GM12878 (cell line): ENCODE measurements at regions not wholly inside any gene's neighbourhood (a gene's known extent, or its start where the extent isn't known, plus 50 kb on each side); places are given as distances from the start of the nearest gene placed in this dataset.

Experiments
- ATAC-seq: fragments of 200-7000 bp; cut with Tn5 transposase; 3 replicates; pipeline ENCODE4 v1.9.1; 2020; ENCODE audit warnings: mild to moderate bottlenecking, moderate library complexity
- BruUV-seq: library from RNA; stranded (reverse); fragments of 400-500 nt; replicated peaks from 2 replicates; lab custom pipeline; 2021; lab: Mats Ljungman, UMichigan
- CTCF ChIA-PET: fragments of 300-600 bp; sonication (Branson Sonifier 250); formaldehyde crosslinking; extraction: SDS; loops from one replicate; lab custom pipeline; 2021; ENCODE audit warnings: inconsistent platforms; lab: Yijun Ruan, JAX
- POLR2A ChIA-PET: fragments of 350-600 bp; formaldehyde crosslinking; extraction: SDS; loops from one replicate; lab custom pipeline; 2021; ENCODE audit warnings: inconsistent platforms; lab: Charles Lee
- RAD21 ChIA-PET: fragments of 300-600 bp; sonication (Branson Sonifier 250); formaldehyde crosslinking; loops from one replicate; lab custom pipeline; 2023; ENCODE audit warnings: antibody characterized with exemption; ENCODE audit not compliant: unreplicated experiment; lab: Charles Lee
- SMC1A ChIA-PET: fragments of 300-600 bp; sonication (Branson Sonifier 250); formaldehyde crosslinking; loops from one replicate; lab custom pipeline; 2023; ENCODE audit not compliant: unreplicated experiment, uncharacterized antibody; lab: Charles Lee
- DNase-seq: peaks from one replicate; pipeline ENCODE4 v3.0.0-alpha.2; 2011; ENCODE audit warnings: low read depth, low spot score
- FAIRE-seq: peaks from 3 replicates; lab custom pipeline; 2011; peaks lifted over from hg19 to GRCh38; lab: Jason Lieb, UNC
- H2AFZ ChIP-seq: 2 replicates; pipeline ENCODE4 v1.6.0; 2011; ENCODE audit warnings: low read depth, low read length, control low read depth; ENCODE audit not compliant: control insufficient read depth
- H3K27ac ChIP-seq: 2 replicates; pipeline ENCODE4 v1.5.1; 2011; ENCODE audit warnings: control low read depth; ENCODE audit not compliant: control insufficient read depth, insufficient read depth
- H3K27me3 ChIP-seq, 2 experiments: replicated peaks in 1 of 2; 2 replicates each; pipeline versions ENCODE4 v1.6.0 to v1.6.1; 2011; ENCODE audit warnings: low read length in 1 of 2; ENCODE audit not compliant: control insufficient read depth in 2 of 2, insufficient read depth in 2 of 2
- H3K36me3 ChIP-seq, 2 experiments: 2 replicates each; pipeline ENCODE4 v1.5.1; 2011; ENCODE audit warnings: low read length in 1 of 2; ENCODE audit not compliant: control insufficient read depth in 2 of 2, insufficient read depth in 2 of 2
- H3K4me1 ChIP-seq: 2 replicates; pipeline ENCODE4 v1.6.1; 2011; ENCODE audit warnings: mild to moderate bottlenecking, low read length, moderate library complexity, mixed read lengths; ENCODE audit not compliant: control insufficient read depth, insufficient read depth
- H3K4me2 ChIP-seq: 2 replicates; pipeline ENCODE4 v1.6.0; 2011; ENCODE audit warnings: control low read depth; ENCODE audit not compliant: control insufficient read depth, insufficient read depth
- H3K4me3 ChIP-seq: fragments of 200-600 bp; sonication (generic); 2 replicates; pipeline ENCODE4 v1.5.1; 2016
- H3K79me2 ChIP-seq: 2 replicates; pipeline ENCODE4 v1.6.0; 2011; ENCODE audit warnings: low read length; ENCODE audit not compliant: control insufficient read depth, insufficient read depth
- H3K9ac ChIP-seq: 2 replicates; pipeline ENCODE4 v1.8.0; 2011; ENCODE audit warnings: low read length, control low read depth, mixed read lengths; ENCODE audit not compliant: control insufficient read depth, insufficient read depth
- H3K9me3 ChIP-seq: replicated peaks from 3 replicates; pipeline ENCODE4 v1.5.1; 2011; ENCODE audit warnings: mild to moderate bottlenecking, low read length; ENCODE audit not compliant: control insufficient read depth, insufficient read depth
- H4K20me1 ChIP-seq: 2 replicates; pipeline ENCODE4 v1.6.0; 2011; ENCODE audit not compliant: control insufficient read depth, insufficient read depth
- BACH1 ChIP-seq: fragments of 450-650 bp; IDR thresholded peaks from 2 replicates; pipeline ENCODE4 v1.6.1; 2017; ENCODE audit warnings: mild to moderate bottlenecking, borderline replicate concordance
- BMI1 ChIP-seq: fragments of 450-650 bp; IDR thresholded peaks from 2 replicates; pipeline ENCODE4 v1.6.1; 2016; ENCODE audit warnings: mild to moderate bottlenecking, moderate library complexity, borderline replicate concordance
- CBX5 ChIP-seq: sonication (generic); IDR thresholded peaks from 2 replicates; pipeline ENCODE4 v1.6.1; 2016; ENCODE audit warnings: low read depth, moderate library complexity, mild to moderate bottlenecking, inconsistent platforms
- CREM ChIP-seq: IDR thresholded peaks from 2 replicates; pipeline ENCODE4 v1.6.1; 2014; ENCODE audit warnings: antibody characterized with exemption, low read depth
- E2F4 ChIP-seq: IDR thresholded peaks from 2 replicates; pipeline ENCODE4 v1.6.1; 2012; ENCODE audit warnings: low read depth, low read length, improper control_type of control experiment
- EGR1 ChIP-seq, 2 experiments: IDR thresholded peaks; 1 replicate in 1 of 2; 2 replicates in 1 of 2; pipeline ENCODE4 v1.6.1; 2011 to 2012; ENCODE audit warnings: low read depth in 2 of 2, low read length in 2 of 2, borderline replicate concordance in 1 of 2, mild to moderate bottlenecking in 1 of 2, moderate library complexity in 1 of 2
- GABPA ChIP-seq: IDR thresholded peaks from 2 replicates; pipeline ENCODE4 v1.6.1; 2014; ENCODE audit warnings: antibody characterized with exemption, low read depth, mild to moderate bottlenecking, inconsistent platforms
- MTA3 ChIP-seq: IDR thresholded peaks from 2 replicates; pipeline ENCODE4 v1.6.1; 2012; ENCODE audit warnings: low read length, inconsistent platforms, borderline replicate concordance
- MXI1 ChIP-seq: fragments of 150-350 bp; IDR thresholded peaks from 2 replicates; pipeline ENCODE4 v1.6.1; 2011; ENCODE audit warnings: low read depth, mild to moderate bottlenecking, inconsistent platforms, low read length, improper control_type of control experiment
- POLR2AphosphoS2 ChIP-seq: IDR thresholded peaks from 2 replicates; pipeline ENCODE4 v1.6.1; 2011; ENCODE audit warnings: low read depth, mild to moderate bottlenecking, low read length, improper control_type of control experiment, moderate library complexity
- RAD51 ChIP-seq: fragments of 450-650 bp; IDR thresholded peaks from 2 replicates; pipeline ENCODE4 v1.6.1; 2016; ENCODE audit warnings: moderate library complexity, mild to moderate bottlenecking, inconsistent platforms
- SP1 ChIP-seq: IDR thresholded peaks from one replicate; pipeline ENCODE4 v1.6.1; 2011; ENCODE audit warnings: low read depth, low read length
- YY1 ChIP-seq: IDR thresholded peaks from 2 replicates; pipeline ENCODE4 v1.6.1; 2011; ENCODE audit warnings: low read depth, mild to moderate bottlenecking, low read length
- WGBS: methylation state at CpG from one replicate; pipeline ENCODE4 v1.1.6; 2016; ENCODE audit warnings: low lambda C conversion rate; ENCODE audit not compliant: insufficient replicate concordance, insufficient coverage; ENCODE audit errors: missing lambda C conversion rate; 5-methylcytosine and 5-hydroxymethylcytosine counted together
- in situ Hi-C: fragments of 300-500 bp; cut with MboI; formaldehyde crosslinking; loops from 9 replicates; pipeline ENCODE4 v1.14.3; 2018; ENCODE audit warnings: mixed read lengths
- intact Hi-C: fragments of 100-400 bp; cut with micrococcal nuclease; formaldehyde crosslinking; loops from one replicate; pipeline ENCODE4 v1.14.2; 2022; ENCODE audit not compliant: unreplicated experiment
- TF ChIP-seq, protein P1 (sequence below): IDR thresholded peaks from 2 replicates; pipeline ENCODE4 v1.6.1; 2011; ENCODE audit warnings: mild to moderate bottlenecking, low read depth, low read length, moderate library complexity; ENCODE audit not compliant: insufficient replicate concordance
- TF ChIP-seq, protein P2 (sequence below): fragments of 450-650 bp; formaldehyde crosslinking; IDR thresholded peaks from 2 replicates; pipeline ENCODE4 v1.5.0; 2022; ENCODE audit warnings: mild to moderate bottlenecking, missing genetic modification characterization

DNA sequence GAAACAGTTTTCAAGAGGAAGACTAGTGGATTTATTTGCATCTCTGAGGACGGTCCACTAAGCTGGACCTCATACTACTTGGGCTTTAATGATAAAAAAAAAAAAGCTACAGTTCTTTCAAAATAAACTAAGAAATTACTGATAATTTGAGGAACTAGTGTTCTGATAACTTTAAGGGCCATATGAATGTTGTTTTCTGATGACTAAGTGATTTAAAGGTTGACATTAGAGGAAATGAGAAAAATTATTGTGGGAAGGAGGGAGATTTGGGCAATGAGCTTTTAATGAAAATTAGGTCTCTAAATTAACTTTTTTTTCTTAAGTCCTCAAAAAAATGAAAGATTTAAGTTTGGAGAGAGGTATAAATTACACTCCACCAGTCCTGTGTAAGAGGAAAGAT is 60.8 kb upstream of the IL2 start:
- ChIA-PET POLR2A (no interaction called here), SMC1A (interaction anchor here (1.2 kb wide), 1 partner anchor 38 kb away, joined by 3 read pairs; no protein-coding TSS in a partner anchor), CTCF (interaction anchor here (0.6 kb wide), 1 partner anchor 111 kb away, joined by 3 read pairs; no protein-coding TSS in a partner anchor), RAD21 (no interaction called here)
- Histone ChIP-seq H2AFZ (no peak overlapping the region), H3K4me2 (no peak overlapping the region), H3K4me1 (no peaks in the 10 kb centered on the region), H4K20me1 (no peaks in the 10 kb centered on the region), H3K36me3 (no peaks in the 10 kb centered on the region), H3K27me3 (no peaks in the 10 kb centered on the region; a peak in 1 of 4 replicates), H3K9me3 (no peaks in the 10 kb centered on the region), H3K4me3 (no peak overlapping the region), H3K79me2 (no peaks in the 10 kb centered on the region), H3K9ac (no peak overlapping the region), H3K27ac (no peak overlapping the region)
- DNase-seq (no peak), FAIRE-seq (no peak), ATAC-seq (no peak)
- in situ Hi-C loops (no loop called here), intact Hi-C loops (no loop called here)
- TF ChIP-seq BACH1 (no peak), CBX5 (no peak), YY1 (no peak), BMI1 (no peak), SP1 (no peak), CREM (no peak), GABPA (no peak), RAD51 (no peak), EGR1 (IDR thresholded peaks at IDR 0.05; ENCODE audit: borderline replicate concordance in 1 of 2, low read depth in 2 of 2, low read length in 2 of 2) (no peak), MXI1 (no peak), MTA3 (no peak), POLR2AphosphoS2 (no peak), E2F4 (no peak)
- TF ChIP-seq, protein P1, sequence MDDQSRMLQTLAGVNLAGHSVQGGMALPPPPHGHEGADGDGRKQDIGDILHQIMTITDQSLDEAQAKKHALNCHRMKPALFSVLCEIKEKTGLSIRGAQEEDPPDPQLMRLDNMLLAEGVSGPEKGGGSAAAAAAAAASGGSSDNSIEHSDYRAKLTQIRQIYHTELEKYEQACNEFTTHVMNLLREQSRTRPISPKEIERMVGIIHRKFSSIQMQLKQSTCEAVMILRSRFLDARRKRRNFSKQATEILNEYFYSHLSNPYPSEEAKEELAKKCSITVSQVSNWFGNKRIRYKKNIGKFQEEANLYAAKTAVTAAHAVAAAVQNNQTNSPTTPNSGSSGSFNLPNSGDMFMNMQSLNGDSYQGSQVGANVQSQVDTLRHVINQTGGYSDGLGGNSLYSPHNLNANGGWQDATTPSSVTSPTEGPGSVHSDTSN: no peak
- TF ChIP-seq, protein P2, sequence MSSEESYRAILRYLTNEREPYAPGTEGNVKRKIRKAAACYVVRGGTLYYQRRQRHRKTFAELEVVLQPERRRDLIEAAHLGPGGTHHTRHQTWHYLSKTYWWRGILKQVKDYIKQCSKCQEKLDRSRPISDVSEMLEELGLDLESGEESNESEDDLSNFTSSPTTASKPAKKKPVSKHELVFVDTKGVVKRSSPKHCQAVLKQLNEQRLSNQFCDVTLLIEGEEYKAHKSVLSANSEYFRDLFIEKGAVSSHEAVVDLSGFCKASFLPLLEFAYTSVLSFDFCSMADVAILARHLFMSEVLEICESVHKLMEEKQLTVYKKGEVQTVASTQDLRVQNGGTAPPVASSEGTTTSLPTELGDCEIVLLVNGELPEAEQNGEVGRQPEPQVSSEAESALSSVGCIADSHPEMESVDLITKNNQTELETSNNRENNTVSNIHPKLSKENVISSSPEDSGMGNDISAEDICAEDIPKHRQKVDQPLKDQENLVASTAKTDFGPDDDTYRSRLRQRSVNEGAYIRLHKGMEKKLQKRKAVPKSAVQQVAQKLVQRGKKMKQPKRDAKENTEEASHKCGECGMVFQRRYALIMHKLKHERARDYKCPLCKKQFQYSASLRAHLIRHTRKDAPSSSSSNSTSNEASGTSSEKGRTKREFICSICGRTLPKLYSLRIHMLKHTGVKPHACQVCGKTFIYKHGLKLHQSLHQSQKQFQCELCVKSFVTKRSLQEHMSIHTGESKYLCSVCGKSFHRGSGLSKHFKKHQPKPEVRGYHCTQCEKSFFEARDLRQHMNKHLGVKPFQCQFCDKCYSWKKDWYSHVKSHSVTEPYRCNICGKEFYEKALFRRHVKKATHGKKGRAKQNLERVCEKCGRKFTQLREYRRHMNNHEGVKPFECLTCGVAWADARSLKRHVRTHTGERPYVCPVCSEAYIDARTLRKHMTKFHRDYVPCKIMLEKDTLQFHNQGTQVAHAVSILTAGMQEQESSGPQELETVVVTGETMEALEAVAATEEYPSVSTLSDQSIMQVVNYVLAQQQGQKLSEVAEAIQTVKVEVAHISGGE (CRISPR knock-in tag): no peak
- no TSS peak for BruUV-seq
- WGBS: 0% methylated on average over 1 of the region's 1 CpG
